HFF-Myc (cell line): ENCODE measurements at regions not wholly inside any gene's neighbourhood (a gene's known extent, or its start where the extent isn't known, plus 50 kb on each side); places are given as distances from the start of the nearest gene placed in this dataset.
"Not testable (repeated sequence)": the region's sequence is repeated elsewhere in the genome, so short reads cannot be mapped to it uniquely, and the experiment has no call there.

Experiments
- DNase-seq: peaks from one replicate; pipeline ENCODE4 v3.0.0-alpha.2; 2011; ENCODE audit warnings: low read depth; ENCODE audit errors: extremely low read depth
- H3K4me3 ChIP-seq: replicated peaks from 2 replicates; pipeline ENCODE4 v1.5.1; 2011; ENCODE audit warnings: low read depth, mild to moderate bottlenecking, control low read depth, low read length
- TF ChIP-seq, protein P1 (sequence below): IDR thresholded peaks from 2 replicates; pipeline ENCODE4 v1.5.1; 2012; ENCODE audit warnings: mild to moderate bottlenecking, low read depth, low read length, control low read depth; ENCODE audit errors: missing control alignments

DNA sequence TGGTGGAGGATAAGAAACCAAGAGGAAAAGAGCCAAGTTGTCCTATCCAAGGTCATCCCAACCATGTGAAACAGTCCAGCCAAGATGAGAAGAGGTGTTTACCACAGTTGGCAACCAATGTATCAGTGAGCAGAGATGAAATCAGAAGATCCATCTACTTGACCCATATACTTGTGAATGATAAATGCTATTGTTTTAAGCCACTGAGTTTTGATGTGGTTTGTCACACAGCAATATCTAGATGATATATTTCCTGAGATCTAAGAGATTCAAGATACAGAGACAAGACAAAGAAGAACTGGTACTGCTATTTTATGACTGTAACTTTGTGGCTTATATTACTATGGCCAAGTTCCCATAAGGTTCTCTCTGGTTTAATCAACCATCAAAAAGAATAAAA lies 721.2 kb downstream of the MAFB start:
- TF ChIP-seq, protein P1, sequence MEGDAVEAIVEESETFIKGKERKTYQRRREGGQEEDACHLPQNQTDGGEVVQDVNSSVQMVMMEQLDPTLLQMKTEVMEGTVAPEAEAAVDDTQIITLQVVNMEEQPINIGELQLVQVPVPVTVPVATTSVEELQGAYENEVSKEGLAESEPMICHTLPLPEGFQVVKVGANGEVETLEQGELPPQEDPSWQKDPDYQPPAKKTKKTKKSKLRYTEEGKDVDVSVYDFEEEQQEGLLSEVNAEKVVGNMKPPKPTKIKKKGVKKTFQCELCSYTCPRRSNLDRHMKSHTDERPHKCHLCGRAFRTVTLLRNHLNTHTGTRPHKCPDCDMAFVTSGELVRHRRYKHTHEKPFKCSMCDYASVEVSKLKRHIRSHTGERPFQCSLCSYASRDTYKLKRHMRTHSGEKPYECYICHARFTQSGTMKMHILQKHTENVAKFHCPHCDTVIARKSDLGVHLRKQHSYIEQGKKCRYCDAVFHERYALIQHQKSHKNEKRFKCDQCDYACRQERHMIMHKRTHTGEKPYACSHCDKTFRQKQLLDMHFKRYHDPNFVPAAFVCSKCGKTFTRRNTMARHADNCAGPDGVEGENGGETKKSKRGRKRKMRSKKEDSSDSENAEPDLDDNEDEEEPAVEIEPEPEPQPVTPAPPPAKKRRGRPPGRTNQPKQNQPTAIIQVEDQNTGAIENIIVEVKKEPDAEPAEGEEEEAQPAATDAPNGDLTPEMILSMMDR = no peak
- no peak overlapping the region for H3K4me3 ChIP-seq
- no peak for DNase-seq

DNA sequence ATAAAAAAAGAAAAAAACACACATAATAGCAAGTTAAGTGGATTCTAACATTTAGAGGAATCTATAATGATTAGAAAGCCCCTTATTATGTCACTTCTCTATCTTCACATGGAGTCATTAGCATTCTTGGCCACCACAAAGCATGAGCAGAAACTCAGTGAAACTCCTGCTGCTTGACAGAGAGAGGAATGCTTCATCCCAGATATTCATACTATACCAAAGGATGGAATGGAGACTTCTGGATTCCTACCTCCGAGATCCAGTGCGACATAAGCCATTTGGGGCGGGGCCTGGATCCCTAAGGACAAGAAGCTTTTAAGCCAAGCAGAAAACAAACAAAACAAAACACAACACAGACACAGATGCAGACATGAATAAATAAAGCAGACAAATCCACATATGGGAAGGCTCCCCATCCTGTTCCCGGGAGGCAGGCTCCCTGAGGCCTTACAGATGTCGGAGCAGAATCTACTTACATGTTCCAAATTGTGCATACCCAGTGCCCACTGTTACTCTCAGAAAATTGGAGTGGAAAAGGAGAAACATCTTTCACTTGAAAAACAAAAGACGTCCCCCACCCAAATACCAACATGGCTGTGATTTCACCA lies 727.3 kb downstream of the MAFB start:
- H3K4me3 ChIP-seq = no peak overlapping the region
- TF ChIP-seq, protein P1 = no peak
- no peak for DNase-seq

DNA sequence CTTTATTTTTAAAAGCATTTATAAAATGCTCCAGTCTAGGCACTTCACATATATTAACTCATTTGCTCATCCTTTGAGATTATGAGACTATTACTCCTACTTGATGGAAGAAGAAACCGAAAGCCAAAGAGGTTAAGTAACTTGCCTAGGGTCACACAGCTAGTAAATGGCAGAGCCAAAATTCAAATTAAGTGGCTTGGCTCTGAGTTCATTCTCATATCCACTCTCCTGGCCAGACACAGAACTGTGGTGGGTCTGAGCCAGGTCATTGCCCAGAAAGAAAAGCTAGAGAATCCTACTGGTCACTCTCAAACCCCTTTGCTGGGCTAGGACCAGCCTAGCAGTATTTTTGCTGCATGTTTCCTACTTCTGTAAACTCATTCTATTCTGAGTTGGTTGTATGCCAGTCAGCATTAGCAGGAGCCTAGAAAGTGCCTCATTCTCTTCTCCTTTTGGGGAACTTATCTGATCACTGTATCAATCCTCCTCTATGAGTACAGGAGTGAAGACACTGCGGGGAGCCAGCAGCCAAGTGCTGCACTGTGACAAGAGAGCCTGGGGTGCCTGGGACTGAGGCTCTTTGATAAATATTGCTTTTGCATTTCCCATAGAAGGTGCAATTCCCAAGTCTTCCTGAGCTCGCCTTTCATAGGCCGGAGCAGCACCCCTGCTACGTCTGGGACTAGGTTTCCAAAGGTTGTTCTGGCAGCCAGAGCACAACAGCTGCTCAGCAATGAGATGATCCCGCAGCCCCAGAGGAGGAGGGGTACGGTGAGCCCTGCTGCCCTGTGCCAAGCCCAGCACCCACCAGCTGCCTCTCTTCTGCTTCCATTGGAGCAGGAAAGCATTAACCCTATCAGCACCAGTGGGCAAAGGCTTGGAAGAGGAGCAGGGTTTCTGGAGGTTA lies 728.3 kb downstream of the MAFB start:
- TF ChIP-seq, protein P1 = no peak
- no peak for DNase-seq
- no peak overlapping the region for H3K4me3 ChIP-seq

DNA sequence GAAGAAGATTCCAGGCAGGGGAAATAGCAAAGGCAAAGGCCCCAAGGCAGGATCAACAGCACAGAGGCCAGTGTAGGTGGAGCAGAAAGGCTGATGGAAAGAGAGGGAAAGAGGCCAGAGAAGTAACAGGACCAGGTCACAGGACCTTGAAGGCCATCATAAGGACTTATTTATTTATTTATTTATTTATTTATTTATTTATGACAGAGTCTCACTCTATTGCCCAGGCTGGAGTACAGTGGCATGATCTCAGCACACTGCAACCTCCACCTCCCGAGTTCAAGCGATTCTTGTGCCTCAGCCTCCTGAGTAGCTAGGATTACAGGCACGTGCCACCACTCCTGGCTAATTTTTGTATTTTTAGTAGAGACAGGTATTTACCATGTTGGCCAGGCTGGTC lies 731.1 kb downstream of the MAFB start:
- not testable (repeated sequence) for DNase-seq, H3K4me3 ChIP-seq

DNA sequence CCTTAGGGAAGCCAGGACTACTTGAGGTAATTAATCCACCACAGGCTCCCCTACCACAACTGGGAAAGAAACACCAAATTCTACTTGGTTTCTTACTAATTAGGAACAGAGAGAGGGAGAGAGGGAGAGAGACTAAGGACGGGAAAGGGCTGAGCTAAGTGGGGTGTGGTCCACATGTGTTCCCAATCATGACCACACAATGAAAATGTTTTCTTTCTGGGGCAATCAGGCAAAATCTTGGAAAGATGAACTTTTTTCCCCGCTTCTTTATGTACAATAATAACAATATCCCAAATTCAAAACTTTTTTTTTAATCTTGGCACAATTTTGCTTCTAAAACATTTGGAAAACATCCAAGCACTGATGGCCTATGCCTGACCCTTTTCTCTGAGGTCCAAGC lies 734.4 kb downstream of the MAFB start:
- DNase-seq = peak; percentile 33
- H3K4me3 ChIP-seq = no peak overlapping the region
- TF ChIP-seq, protein P1 = no peak

DNA sequence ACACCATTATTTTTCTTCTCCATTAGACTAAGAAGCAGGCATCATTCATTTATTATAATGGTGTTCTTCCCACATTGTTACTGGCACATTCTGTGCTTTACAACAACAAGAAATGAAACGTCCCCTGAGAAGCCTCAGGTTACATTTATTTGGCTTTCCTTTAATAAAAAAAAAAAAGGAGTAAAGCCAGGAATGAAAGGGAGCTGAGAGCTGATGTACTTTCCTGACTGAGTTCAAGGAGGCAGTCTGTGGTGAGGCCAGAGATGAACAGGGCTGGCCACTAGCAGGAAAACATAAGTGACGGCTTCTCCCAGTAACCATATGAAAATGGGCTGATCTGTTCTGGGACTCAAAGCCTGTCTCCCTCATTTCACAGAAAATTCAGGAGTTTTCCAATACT lies 742.1 kb downstream of the MAFB start:
- H3K4me3 ChIP-seq = no peak overlapping the region
- DNase-seq = no peak
- TF ChIP-seq, protein P1 = no peak

DNA sequence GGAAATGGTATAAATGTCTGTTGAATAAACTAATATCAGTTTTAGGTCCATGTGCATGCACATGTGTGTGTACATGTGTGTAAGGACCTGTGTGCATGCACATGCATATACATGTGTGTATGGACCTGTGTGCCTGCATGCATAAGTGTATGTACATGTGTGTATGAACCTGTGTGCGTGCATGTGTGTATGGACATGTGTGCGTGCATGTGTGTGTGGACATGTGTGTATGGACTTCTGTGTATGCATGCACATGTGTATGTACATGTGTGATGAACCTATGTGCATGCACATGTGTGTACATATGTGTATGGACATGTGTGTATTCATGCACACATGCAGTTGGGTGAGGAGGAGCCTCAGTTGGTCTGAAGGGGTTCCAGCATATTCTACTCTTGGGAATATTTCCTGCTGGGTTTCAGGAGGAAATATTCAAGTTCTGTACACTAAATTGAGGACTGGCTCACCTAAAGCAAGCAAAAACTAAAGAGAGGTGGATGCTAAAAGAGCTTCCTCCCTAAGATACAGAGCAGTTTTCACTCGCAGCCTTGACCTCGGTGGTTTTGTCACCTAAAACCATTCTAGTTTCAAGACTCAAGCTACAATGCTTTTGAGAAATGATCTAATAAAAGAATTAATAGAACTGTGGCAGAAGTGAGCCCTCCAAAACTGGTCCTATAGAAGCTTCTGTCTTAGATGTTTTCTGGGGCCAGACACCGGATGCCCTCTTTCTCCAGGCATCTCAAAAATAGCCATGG lies 742.8 kb downstream of the MAFB start:
- no peak overlapping the region for H3K4me3 ChIP-seq
- TF ChIP-seq, protein P1 = no peak
- no peak for DNase-seq
